ENCODE measurements at regions not wholly inside any gene's neighbourhood (a gene's known extent, or its start where the extent isn't known, plus 50 kb on each side); places are given as distances from the start of the nearest gene placed in this dataset.

DNA sequence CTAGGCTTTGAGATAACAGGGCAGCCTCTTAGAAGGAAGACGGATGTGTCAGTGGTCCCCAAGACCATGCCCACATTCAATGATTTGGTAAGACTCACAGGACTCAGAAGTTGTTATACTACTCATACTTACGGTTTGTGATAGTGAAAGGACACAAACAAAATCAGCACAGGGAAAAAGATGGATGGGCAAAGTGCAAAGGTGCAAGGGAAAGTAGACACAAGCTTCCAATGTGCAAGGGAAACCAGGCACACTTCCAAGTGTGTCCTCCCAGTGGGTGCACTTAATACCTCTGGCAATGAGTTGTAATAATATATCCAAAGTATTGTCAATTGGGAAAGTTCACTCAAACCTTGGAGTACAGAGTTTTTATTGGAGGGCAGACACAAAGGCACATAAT is 53.8 kb upstream of the VCX start:
- Mint-ChIP-seq H3K27me3 (no peaks in the 10 kb centered on the region), H3K36me3 (ENCODE audit: low read depth) (no peaks in the 10 kb centered on the region), H3K27ac (no peak overlapping the region), H3K4me1 (ENCODE audit: low read depth) (no peaks in the 10 kb centered on the region), H3K4me3 (no peak overlapping the region), H3K9me3 (peaks cover 19% of the 10 kb centered on the region)
- intact Hi-C loops (cut with micrococcal nuclease), result no loop called here

DNA sequence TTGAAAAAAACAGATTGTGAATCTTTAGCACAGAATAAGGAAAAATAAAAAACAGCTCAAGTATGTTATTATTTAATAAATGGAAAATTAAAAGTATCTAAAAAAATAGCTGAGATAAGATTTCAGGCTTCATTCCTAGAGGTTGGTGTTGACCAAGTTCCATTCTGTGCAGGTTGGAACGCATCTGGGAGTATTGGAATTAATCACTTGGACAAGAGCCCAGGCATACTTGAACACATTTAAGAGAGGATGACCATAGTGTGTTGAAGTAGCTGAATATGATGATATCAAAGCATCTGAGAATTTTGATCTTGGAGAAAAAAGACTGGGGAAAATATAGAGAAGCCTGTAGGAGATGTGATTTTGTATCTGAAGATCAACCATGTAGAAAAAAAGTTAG is 54.6 kb upstream of the VCX start:
- Mint-ChIP-seq H3K4me1 (ENCODE audit: low read depth) (no peaks in the 10 kb centered on the region), H3K36me3 (ENCODE audit: low read depth) (no peaks in the 10 kb centered on the region), H3K27me3 (no peaks in the 10 kb centered on the region), H3K4me3 (no peak overlapping the region), H3K27ac (no peak overlapping the region), H3K9me3 (peaks cover 24% of the 10 kb centered on the region)
- intact Hi-C loops (cut with micrococcal nuclease), result no loop called here

DNA sequence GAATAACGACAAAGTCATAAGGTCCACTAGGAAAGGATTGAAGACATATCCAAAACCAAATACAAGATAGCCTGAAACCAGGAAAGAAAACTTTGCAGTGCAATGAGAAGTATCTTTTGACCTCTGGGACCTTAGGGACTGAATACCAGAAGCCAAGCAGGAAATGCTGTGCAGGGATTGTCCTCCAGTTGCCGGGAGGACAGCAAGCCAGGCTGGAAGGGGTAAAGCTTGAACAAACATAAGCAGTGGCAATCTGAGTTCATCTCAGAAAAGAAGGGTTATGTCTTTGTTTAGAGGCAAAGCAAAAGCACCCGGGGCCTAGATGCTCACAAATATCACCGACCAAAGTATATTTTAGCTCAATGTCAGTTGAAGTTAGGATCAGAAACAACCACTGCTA is 55.3 kb upstream of the VCX start:
- peaks cover 24% of the 10 kb centered on the region for H3K9me3 Mint-ChIP-seq
- no peak overlapping the region for H3K27ac Mint-ChIP-seq
- intact Hi-C loops (cut with micrococcal nuclease), result no loop called here
- no peaks in the 10 kb centered on the region for H3K4me1 Mint-ChIP-seq (ENCODE audit: low read depth)
- no peaks in the 10 kb centered on the region for H3K27me3 Mint-ChIP-seq
- H3K4me3 Mint-ChIP-seq, result no peak overlapping the region
- H3K36me3 Mint-ChIP-seq (ENCODE audit: low read depth), result no peaks in the 10 kb centered on the region

DNA sequence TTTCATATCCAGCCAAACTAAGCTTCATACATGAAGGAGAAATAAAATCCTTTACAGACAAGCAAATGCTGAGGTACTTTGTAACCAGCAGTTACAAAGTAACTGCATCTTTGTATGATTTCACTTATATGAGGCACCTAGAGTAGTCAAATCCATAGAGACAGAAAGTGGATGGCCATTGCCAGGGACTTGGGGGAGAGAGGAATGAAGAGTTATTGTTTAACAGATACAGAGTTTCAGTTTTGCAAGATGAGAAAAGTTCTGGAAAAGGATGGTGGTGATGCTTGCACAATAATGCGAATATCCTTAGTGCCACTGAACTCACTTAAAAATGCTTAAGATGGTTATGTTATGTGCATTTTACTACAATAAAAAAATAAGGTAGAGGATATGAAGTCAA is 58.4 kb upstream of the VCX start:
- Mint-ChIP-seq H3K36me3 (ENCODE audit: low read depth) (no peaks in the 10 kb centered on the region), H3K9me3 (peaks cover 24% of the 10 kb centered on the region), H3K4me3 (no peak overlapping the region), H3K4me1 (ENCODE audit: low read depth) (no peaks in the 10 kb centered on the region), H3K27me3 (no peaks in the 10 kb centered on the region), H3K27ac (no peak overlapping the region)
- intact Hi-C loops (cut with micrococcal nuclease), result no loop called here

DNA sequence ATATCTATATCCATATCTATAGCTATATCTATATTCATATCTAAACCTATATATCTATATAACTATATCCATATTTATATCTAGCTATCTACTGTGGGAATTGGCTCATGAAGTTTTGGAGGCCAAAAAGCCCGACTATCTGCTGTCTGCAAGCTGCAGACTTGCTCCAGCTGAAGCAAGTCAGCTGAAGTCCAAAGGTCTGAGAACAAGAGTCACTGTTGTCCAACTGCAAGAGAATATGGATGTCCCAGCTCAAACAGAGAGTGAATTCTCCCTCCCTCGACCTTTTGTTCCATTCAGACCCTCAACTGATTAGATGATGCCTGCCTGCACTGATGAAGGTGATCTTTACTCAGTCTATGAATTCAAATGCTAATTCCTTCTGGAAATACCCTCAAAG is 63.3 kb upstream of the VCX start:
- intact Hi-C loops (cut with micrococcal nuclease), result no loop called here
- Mint-ChIP-seq H3K9me3 (peaks cover 9% of the 10 kb centered on the region), H3K4me1 (ENCODE audit: low read depth) (no peaks in the 10 kb centered on the region), H3K27ac (no peak overlapping the region), H3K4me3 (no peak overlapping the region), H3K36me3 (ENCODE audit: low read depth) (no peaks in the 10 kb centered on the region), H3K27me3 (no peaks in the 10 kb centered on the region)

DNA sequence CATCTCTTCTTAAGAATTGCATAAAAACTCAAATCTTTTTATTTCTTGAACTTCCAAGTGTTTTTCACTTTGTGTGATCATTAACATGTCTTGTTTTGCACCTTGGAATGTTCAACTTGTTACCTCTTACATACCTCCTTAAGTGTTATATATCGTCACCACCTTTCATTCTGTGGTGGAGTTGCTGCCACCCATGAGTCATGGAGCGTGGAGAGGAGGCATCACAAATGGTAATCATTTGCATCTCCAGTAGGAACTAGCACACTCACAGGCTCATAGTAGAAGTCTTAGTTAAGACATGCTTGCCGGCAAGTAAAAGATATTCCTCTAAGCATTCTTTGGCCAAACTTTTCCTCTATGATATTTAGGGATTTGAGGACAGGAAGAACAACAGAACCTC is 67.0 kb upstream of the VCX start:
- no peaks in the 10 kb centered on the region for H3K27me3 Mint-ChIP-seq
- intact Hi-C loops (cut with micrococcal nuclease), result no loop called here
- H3K4me1 Mint-ChIP-seq (ENCODE audit: low read depth), result no peaks in the 10 kb centered on the region
- no peak overlapping the region for H3K27ac Mint-ChIP-seq
- no peak overlapping the region for H3K4me3 Mint-ChIP-seq
- no peaks in the 10 kb centered on the region for H3K36me3 Mint-ChIP-seq (ENCODE audit: low read depth)
- H3K9me3 Mint-ChIP-seq, result peaks cover 5% of the 10 kb centered on the region

DNA sequence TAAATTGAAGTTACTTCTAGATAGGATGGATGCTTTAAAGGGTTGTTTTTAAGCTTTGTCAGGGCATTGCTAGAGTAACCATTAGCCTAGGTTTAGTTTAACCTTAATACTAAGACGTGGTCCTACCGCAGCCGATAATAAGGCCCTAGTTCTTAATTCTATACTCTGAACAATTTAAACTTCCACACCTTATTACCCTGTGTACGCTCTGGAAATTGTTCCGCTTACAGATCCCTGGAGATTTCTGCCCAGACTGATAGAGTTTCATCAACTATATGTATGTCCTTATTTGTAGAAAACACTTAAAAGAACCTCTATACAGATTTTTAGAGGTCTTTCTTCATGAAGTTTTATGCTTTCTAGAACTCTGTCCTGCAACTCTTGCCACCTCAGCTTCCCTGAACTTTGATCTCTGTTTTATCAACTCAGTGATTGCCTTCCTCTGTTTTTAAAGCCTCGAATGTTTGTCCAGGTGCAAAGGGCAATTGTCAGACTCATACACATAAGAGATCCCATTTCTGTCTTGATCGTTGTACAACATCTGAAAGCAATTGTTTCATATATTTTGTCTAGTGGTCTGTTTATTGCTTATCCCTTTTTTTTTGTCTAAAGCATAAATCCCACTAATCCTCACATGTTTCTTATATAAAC is 71.1 kb upstream of the VCX start:
- intact Hi-C loops (cut with micrococcal nuclease), result no loop called here
- Mint-ChIP-seq H3K36me3 (ENCODE audit: low read depth) (no peaks in the 10 kb centered on the region), H3K9me3 (peaks cover 5% of the 10 kb centered on the region), H3K27ac (no peak overlapping the region), H3K4me3 (no peak overlapping the region), H3K4me1 (ENCODE audit: low read depth) (no peaks in the 10 kb centered on the region), H3K27me3 (no peaks in the 10 kb centered on the region)

DNA sequence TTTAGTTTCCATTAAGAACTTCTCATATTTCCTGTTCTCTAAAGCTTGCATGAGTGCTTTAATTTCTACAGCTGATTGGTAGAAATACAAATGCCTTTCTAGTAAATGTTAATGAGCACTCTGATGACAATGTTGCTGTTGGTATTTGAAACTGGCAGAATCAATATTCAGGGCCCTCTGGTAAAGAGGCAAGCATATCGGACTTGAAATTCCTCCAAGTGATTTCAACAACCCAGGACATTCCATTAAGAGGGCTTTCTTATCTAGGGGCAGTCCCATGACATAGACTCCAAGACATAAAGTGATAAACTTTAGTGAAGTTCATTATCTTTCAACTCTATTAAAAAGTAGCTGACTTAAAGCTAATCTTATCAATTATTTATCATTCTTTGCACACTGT is 83.1 kb upstream of the VCX start:
- Mint-ChIP-seq H3K4me1 (ENCODE audit: low read depth) (peaks cover under 1% of the 10 kb centered on the region), H3K27ac (no peak overlapping the region), H3K36me3 (ENCODE audit: low read depth) (no peaks in the 10 kb centered on the region), H3K27me3 (no peaks in the 10 kb centered on the region), H3K4me3 (no peak overlapping the region), H3K9me3 (no peaks in the 10 kb centered on the region)
- intact Hi-C loops (cut with micrococcal nuclease), result no loop called here

DNA sequence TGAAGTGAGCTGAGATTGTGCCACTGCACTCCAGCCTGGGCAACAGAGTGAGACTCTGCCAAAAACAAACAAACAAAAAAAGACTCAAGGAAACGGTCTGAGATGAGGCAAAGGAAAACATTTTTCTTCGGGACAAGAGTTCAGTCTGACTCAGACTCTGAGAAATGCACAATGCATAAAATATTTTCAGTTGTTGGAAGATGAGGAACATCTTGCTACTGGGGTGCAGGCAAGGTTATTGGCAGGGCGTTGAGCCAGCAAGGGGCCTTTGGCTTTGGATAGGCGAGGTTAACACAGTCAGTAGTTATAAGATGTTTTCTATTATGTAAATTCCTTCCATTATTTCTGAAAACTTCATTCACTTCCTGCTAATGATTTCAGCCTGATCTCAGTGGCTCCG is 96.1 kb upstream of the VCX start:
- intact Hi-C loops (cut with micrococcal nuclease), result no loop called here
- H3K27me3 Mint-ChIP-seq, result no peaks in the 10 kb centered on the region
- no peak overlapping the region for H3K27ac Mint-ChIP-seq
- no peak overlapping the region for H3K4me3 Mint-ChIP-seq
- H3K4me1 Mint-ChIP-seq (ENCODE audit: low read depth), result no peaks in the 10 kb centered on the region
- peaks cover 8% of the 10 kb centered on the region for H3K9me3 Mint-ChIP-seq
- no peaks in the 10 kb centered on the region for H3K36me3 Mint-ChIP-seq (ENCODE audit: low read depth)

DNA sequence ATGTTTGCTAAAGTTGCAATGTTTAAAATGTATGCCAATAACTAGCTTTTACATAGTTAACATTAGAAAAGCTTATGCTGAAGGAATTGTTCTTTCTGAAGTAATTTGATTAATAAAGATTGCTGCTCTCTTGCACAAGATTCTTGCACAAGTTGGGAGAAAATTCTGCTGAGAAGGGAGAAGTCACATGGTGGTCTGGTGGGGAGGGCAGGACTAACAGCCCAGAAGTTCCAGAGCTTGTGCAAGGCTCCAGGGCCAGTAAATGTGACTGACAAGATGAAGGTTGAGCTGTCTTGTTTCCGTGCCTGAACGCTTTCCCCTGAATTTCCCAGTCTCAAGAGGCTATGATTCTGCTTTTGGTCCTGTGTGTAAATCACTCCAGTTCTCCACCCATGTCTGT is 112.9 kb upstream of the VCX start:
- H3K4me1 Mint-ChIP-seq (ENCODE audit: low read depth), result no peaks in the 10 kb centered on the region
- intact Hi-C loops (cut with micrococcal nuclease), result no loop called here

DNA sequence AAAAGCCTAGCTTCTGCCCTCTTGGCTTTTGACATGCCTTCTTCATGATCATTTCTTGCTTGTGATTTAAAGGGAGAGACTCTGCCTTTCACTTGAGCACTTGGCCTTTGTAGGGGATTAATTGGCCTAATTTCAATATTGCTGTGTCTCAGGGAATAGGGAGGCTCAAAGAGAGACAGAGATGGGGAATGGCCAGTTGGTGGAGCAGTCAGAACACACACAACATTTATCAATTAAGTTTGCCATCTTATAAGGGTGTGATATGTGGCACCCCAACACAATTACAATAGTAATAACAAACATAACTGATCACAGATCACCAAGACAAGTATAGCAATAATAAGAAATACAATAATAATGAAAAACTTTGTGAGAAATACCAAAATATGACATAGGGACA is 122.5 kb upstream of the VCX start:
- Mint-ChIP-seq H3K27me3 (no peaks in the 10 kb centered on the region), H3K27ac (no peak overlapping the region), H3K9me3 (no peaks in the 10 kb centered on the region), H3K4me1 (ENCODE audit: low read depth) (no peaks in the 10 kb centered on the region), H3K4me3 (no peak overlapping the region), H3K36me3 (ENCODE audit: low read depth) (no peaks in the 10 kb centered on the region)
- intact Hi-C loops (cut with micrococcal nuclease), result no loop called here

More for the DNA sequence above, 112.9 kb upstream of the VCX start:
- Mint-ChIP-seq H3K9me3 (no peaks in the 10 kb centered on the region), H3K27me3 (no peaks in the 10 kb centered on the region), H3K27ac (no peak overlapping the region), H3K4me3 (no peak overlapping the region), H3K36me3 (ENCODE audit: low read depth) (no peaks in the 10 kb centered on the region)

DNA sequence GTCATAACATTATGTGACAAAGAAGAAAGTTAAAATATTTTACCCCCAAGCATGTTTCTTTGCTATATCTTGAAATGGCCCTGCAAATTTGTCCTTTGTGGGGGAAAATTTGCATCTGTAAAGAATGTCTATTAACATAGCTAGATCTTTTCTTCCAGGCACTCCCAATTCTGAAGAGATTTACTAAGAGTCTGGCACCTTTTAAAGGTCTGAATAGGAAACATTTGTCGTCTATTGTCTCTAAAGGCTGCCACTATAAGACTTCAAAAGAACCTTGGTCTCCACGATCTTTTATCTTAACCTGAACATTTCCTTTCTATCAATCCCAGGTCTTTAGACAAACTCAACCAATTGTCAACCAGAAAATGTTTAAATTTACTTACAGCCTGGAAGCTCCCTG is 128.6 kb upstream of the VCX start:
- intact Hi-C loops (cut with micrococcal nuclease), result no loop called here
- Mint-ChIP-seq H3K27me3 (no peaks in the 10 kb centered on the region), H3K36me3 (ENCODE audit: low read depth) (no peaks in the 10 kb centered on the region), H3K9me3 (no peaks in the 10 kb centered on the region), H3K4me1 (ENCODE audit: low read depth) (no peaks in the 10 kb centered on the region), H3K27ac (no peak overlapping the region), H3K4me3 (no peak overlapping the region)

DNA sequence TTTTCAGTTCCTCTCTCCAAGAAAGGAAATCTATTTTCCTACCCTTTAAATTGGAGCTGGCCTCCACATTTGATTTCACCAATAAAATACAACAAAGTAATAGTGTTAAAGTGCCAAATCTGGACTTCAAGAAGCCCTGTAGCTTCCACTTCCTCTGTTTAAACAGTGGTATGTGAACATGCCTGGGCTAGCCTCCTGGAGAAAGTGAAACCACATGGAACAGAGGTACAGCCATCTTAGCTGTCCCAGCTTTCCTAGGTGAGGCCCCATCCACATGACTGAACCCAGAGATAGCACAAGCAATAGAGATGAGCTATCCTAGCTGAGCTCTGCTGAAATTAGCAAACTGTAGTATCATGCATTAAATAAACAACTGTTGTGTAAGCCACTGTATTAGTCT is 131.8 kb upstream of the VCX start:
- Mint-ChIP-seq H3K9me3 (no peaks in the 10 kb centered on the region), H3K4me1 (ENCODE audit: low read depth) (no peaks in the 10 kb centered on the region), H3K4me3 (no peak overlapping the region), H3K27ac (no peak overlapping the region), H3K27me3 (no peaks in the 10 kb centered on the region), H3K36me3 (ENCODE audit: low read depth) (no peaks in the 10 kb centered on the region)
- intact Hi-C loops (cut with micrococcal nuclease), result no loop called here

DNA sequence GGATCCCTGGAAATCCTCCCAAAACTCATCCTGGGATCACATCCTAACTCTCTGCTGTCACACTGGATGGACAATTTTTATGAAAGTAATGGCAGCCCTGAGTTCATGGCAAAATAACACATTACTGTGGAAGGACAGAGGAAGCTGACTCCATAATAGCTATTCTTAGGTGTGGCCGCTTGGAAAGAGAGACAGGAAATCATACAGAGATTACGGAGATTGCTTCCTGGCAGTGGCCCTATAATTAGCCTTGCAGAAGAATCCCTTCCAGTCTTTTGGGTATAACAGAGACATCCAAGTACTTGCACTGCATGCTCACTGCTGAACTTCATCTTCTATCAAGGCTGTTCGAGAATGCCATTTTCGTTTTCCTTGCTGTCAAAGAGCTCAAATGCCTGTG is 133.1 kb upstream of the VCX start:
- Mint-ChIP-seq H3K9me3 (no peaks in the 10 kb centered on the region), H3K4me1 (ENCODE audit: low read depth) (no peaks in the 10 kb centered on the region)
- intact Hi-C loops (cut with micrococcal nuclease), result no loop called here

DNA sequence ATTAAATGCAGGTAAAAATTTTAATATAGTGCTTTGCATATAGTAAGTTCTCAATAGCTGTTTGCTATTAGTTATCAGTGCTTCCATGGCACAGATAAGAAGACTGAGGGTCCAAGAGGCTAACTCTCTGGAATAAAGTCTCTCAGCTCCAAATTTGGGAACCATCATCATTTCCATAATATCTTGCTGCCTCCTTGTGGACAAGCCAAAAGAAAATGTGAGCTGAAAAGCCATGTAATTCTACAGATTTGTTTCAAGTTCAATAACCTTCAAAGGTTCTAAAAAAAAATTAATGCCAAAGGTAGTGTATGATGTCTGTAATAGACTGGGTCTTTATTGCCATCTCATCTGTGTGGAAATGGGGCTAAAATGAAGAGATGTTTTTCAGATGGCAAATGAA is 136.9 kb upstream of the VCX start:
- no peaks in the 10 kb centered on the region for H3K27me3 Mint-ChIP-seq
- intact Hi-C loops (cut with micrococcal nuclease), result no loop called here
- no peak overlapping the region for H3K4me3 Mint-ChIP-seq
- peaks cover 10% of the 10 kb centered on the region for H3K9me3 Mint-ChIP-seq
- H3K36me3 Mint-ChIP-seq (ENCODE audit: low read depth), result no peaks in the 10 kb centered on the region
- no peaks in the 10 kb centered on the region for H3K4me1 Mint-ChIP-seq (ENCODE audit: low read depth)
- H3K27ac Mint-ChIP-seq, result no peak overlapping the region

More for the DNA sequence above, 133.1 kb upstream of the VCX start:
- H3K27me3 Mint-ChIP-seq, result no peaks in the 10 kb centered on the region
- H3K4me3 Mint-ChIP-seq, result no peak overlapping the region
- H3K36me3 Mint-ChIP-seq (ENCODE audit: low read depth), result no peaks in the 10 kb centered on the region
- H3K27ac Mint-ChIP-seq, result no peak overlapping the region

Measured in dendritic cell treated with granulocyte-macrophage colony-stimulating factor and Interleukin-4, amounts not matched to agents 40 ng/mL and 50 ng/mL, for 4 days (primary cell).